ENCODE measurements at regions not wholly inside any gene's neighbourhood (a gene's known extent, or its start where the extent isn't known, plus 50 kb on each side); places are given as distances from the start of the nearest gene placed in this dataset.
A peak's percentile ranks its signal among the peaks of the same experiment; 100 is the strongest.
"Not testable (repeated sequence)": the region's sequence is repeated elsewhere in the genome, so short reads cannot be mapped to it uniquely, and the experiment has no call there.

DNA sequence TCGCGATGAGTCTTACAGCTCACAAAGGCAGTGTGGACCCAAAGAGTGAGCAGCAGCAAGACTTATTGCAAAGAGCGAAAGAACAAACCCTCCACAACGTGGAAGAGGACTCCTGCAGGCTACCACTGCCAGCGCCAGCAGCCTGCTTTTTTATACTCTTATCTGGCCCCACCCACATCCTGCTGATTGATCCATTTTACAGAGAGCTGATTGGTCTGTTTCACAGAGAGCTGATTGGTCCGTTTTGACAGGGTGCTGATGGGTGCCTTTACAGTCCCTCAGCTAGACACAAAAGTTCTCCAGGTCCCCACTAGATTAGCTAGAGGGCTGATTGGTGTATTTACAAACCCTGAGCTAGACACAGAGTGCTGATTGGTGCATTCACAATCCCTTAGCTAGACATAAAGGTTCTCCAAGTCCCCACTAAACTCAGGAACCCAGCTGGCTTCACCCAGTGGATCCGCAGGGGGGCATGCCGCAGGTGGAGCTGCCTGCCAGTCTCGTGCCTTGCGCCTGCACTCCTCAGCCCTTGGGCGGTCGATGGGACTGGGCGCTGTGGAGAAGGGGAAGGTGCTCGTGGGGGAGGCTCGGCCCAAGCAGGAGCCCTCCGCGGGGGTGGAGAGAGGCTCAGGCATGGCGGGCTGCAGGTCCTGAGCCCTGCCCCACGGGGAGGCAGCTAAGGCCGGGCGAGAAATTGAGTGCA, 75.7 kb downstream of the QDPR start:
- DNase-seq (ENCODE audit: low read depth in 2 of 3, low spot score in 1 of 3): not testable (repeated sequence)

DNA sequence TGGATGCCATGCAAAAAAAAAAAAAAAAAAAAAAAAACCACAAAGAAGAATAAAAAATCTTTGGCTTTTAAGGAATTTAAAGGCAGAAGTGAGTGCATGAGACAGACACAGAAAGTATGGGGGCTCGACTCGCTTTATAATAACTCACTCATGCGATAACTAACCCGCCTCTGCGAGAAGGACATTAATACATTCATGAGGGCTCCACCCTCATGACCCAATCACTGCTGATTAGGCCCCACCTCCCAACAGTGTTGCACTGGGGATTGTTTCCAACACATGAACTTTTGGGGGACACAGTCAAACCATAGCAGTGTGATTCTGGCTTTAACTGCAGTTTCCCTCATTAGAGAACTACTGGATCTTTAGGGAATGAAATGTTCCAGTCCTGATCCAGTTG, 78.1 kb downstream of the QDPR start:
- DNase-seq (ENCODE audit: low read depth in 2 of 3, low spot score in 1 of 3): no peak

- DNase-seq (ENCODE audit: low read depth in 2 of 3, low spot score in 1 of 3): no peak
These were observed 83.9 kb downstream of the QDPR start for GRCh38 chr4:17427991-17428390.

GRCh38 chr4:17426222-17426621, 85.7 kb downstream of the QDPR start:
- no peak for DNase-seq (ENCODE audit: low read depth in 2 of 3, low spot score in 1 of 3)

- no peak for DNase-seq (ENCODE audit: low read depth in 2 of 3, low spot score in 1 of 3)
These were observed 93.9 kb downstream of the QDPR start for GRCh38 chr4:17418010-17418409.

DNA sequence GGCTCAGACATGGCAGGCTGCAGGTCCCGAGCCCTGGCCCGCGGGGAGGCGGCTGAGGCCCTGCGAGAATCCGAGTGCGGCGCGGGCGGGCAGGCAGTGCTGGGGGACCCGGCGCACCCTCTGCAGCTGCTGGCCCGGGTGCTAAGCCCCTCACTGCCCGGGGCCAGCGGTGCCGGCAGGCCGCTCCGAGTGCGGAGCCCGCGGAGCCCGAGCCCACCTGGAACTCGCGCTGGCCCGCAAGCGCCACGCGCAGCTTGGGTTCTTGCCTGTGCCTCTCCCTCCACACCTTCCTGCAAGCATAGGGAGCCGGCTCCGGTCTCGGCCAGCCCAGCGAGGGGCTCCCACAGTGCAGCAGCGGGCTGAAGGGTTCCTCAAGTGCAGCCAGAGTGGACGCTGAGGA, 97.5 kb downstream of the QDPR start:
- DNase-seq (ENCODE audit: low read depth in 2 of 3, low spot score in 1 of 3): no peak

- no peak for DNase-seq (ENCODE audit: low read depth in 2 of 3, low spot score in 1 of 3)
These were observed 111.2 kb downstream of the QDPR start for GRCh38 chr4:17400686-17401085.

DNA sequence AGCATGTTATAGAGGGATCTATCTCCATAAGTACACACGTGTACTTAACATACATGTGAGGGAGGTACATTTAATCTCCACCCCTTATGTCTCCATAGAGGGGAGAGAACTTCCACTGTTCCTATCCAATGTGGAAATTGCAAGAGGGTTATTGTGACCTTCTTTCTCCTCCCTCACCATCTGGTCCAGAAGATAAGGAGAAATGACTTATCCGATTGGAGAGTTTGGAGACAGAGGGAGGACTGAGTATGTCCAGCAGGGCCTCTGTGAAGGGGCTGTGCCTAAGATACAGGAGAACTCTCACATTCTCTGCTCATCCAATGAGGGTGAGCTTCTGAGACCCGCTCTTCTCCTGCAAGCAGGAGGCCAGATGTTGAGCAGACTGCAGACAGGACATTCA, 113.1 kb downstream of the QDPR start:
- DNase-seq (ENCODE audit: low read depth in 2 of 3, low spot score in 1 of 3): no peak

- DNase-seq (ENCODE audit: low read depth in 2 of 3, low spot score in 1 of 3): no peak
These were observed 113.9 kb downstream of the QDPR start for GRCh38 chr4:17398035-17398434.

- DNase-seq (ENCODE audit: low read depth in 2 of 3, low spot score in 1 of 3): no peak
These were observed 114.3 kb downstream of the QDPR start for GRCh38 chr4:17397611-17398010.

GRCh38 chr4:17385403-17385802, 126.5 kb downstream of the QDPR start:
- no peak for DNase-seq (ENCODE audit: low read depth in 2 of 3, low spot score in 1 of 3)

DNA sequence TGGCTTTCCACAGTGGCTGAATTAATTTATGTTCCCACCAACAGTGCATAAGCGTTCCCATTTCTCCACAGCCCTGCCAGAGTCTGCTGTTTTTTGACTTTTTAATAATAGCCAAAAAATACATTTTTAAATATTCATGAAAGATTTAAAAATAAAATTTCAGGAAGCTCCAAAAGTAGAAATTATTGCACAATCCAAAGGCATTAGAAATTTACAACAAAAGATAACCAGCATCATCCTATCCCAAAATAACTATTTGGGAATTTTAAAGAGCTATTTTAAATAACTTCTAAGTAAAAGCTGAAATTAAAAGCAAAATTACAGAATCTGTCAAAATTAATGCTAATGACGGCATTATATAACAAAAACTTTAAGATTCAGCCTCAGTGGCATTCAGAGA, 131.5 kb downstream of the QDPR start:
- DNase-seq (ENCODE audit: low read depth in 2 of 3, low spot score in 1 of 3): no peak

- DNase-seq (ENCODE audit: low read depth in 2 of 3, low spot score in 1 of 3): no peak
These were observed 135.7 kb downstream of the QDPR start for GRCh38 chr4:17376205-17376604.

DNA sequence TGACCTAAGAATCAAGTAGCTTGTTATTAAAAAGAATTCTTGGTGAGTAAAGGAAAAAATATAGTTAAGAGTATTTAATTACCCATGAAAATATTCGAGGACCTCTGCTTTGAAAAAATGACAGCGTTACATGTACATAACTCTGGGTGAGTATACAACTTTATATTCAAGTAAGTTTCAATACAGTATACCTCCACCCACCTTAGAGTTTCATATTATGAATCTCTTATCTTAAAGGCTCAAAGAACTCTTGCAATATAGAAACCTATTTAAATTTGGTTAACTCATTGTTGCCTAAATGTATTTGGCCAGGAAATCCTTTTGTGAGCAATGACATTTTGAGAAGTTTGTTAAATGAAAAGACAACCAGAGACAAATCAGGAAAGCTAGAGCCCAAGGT, 138.2 kb downstream of the QDPR start:
- DNase-seq (ENCODE audit: low read depth in 2 of 3, low spot score in 1 of 3): no peak

DNA sequence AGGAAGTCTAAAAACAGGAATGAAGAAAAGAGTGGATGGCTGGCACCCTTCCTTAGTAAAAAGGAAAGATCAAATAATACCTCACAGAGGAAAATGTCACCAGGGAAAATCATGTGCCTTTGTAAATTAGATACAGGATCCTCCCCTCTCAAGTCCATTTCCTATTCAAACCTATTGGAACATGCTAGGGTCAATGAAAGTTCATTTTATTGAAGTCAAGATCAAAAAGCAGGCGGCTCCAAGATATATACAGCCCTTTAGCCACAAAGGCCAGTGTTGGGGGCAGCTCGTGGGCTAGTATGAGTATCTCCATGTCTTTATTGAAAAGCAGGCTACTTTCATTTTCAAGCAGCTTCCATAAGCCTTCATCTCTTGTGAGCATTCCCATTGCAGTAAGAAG, 141.1 kb downstream of the QDPR start:
- DNase-seq (ENCODE audit: low read depth in 2 of 3, low spot score in 1 of 3): no peak

DNA sequence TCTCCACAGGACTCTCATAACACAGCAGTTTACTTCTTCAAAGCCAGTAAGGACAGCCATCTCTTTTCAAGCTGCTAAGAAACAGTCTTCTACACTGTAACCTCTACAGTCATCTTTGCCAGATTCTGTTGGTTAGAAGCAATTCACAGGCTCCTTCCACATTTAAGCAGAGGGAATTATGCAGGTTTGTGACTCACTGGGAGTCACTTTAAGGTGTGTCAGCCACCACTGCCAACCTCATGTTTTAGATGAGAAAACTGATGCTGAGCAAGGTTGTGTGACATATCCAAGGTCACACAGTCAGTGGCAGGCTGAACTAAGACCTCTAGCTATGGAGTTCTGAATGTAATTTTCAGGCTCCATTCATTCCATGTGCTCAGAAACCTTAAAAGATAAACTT, 143.5 kb downstream of the QDPR start:
- DNase-seq (ENCODE audit: low read depth in 2 of 3, low spot score in 1 of 3): no peak

DNA sequence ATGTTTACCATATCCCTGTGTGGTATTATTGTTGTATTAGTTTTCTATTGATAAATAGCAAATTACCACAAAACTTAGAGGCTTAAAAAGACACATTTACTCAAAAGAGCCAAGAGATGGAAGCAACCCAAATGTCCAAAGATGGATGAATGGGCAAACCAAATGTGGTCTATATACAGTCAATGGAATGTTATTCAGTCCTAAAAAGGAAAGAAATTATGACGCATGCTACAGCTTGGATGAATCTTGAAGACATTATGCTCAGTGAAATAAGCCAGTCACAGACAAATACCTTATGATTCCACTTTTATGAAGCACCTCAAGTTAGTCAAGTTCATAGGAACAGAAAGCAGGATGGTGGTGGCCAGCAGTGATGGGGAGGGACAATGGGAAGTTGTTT, 144.7 kb downstream of the QDPR start:
- no peak for DNase-seq (ENCODE audit: low read depth in 2 of 3, low spot score in 1 of 3)

- no peak for DNase-seq (ENCODE audit: low read depth in 2 of 3, low spot score in 1 of 3)
These were observed 145.4 kb downstream of the QDPR start for GRCh38 chr4:17366496-17366895.

GRCh38 chr4:17362430-17362829, 149.5 kb downstream of the QDPR start:
- no peak for DNase-seq (ENCODE audit: low read depth in 2 of 3, low spot score in 1 of 3)

- DNase-seq (ENCODE audit: low read depth in 2 of 3, low spot score in 1 of 3): no peak
These were observed 153.6 kb downstream of the QDPR start for GRCh38 chr4:17358241-17358640.

DNA sequence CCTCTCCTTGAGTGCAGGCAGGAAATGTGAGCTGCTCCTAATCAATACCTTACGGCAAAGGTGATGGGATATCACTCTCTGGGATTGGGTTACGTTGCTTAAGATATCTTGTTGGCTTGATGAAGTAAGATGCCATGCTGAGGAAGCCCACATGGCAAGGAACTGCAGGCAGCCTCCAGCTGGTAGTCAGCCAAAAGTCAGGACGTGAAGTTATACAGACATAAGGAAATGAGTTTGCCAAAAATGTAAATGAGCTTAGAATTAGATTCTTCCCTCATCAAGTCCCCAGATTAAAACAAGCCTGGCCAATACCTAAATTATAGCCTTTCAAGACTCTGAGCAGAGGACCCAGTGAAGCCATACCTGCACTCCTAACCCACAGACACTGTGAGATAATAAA, 155.0 kb downstream of the QDPR start:
- DNase-seq (ENCODE audit: low read depth in 2 of 3, low spot score in 1 of 3): no peak

DNA sequence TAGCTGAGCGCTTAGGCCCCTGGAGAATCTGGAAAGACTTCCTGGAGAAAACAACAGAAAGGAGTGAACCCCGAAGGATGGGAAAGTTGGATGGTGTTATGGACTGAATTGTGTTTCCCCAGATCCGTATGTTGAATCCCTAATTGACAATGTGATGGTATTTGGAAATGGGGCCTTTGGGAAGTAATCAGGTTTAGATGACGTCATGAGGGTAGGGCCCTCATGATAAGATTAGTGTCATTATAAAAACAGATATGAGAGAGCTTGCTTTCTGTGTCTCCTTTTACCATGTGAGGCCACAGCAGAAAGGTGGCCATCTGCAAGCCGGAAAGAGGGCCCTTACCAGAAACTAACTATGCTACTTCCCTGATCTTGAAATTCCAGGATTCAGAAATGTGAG, 159.5 kb downstream of the QDPR start:
- no peak for DNase-seq (ENCODE audit: low read depth in 2 of 3, low spot score in 1 of 3)

- peak in 2 of 3 donors; percentile 7 to 26 for DNase-seq (ENCODE audit: low read depth in 2 of 3, low spot score in 1 of 3)
These were observed 164.4 kb downstream of the QDPR start for GRCh38 chr4:17347445-17347844.

DNA sequence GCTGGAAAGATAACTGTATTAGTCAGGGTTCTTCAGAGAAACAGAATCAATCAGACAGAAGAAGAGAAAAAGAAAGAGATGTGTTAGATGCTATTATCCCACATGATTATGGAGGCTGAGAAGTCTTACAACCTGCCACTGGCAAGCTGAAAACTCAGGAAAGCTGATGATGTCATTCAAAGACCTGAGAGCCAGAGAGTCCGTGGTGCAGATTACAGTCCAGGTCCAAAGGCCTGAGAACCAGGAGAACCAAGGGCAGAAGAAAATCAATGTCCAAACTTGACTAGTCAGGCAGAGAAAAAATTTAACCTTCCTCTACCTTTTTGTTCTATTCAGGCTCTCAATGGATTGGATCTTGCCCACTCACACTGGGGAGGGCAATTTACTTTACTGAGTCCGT, 172.5 kb downstream of the QDPR start:
- no peak for DNase-seq (ENCODE audit: low read depth in 2 of 3, low spot score in 1 of 3)
